SK-N-MC (cell line): ENCODE measurements at regions not wholly inside any gene's neighbourhood (a gene's known extent, or its start where the extent isn't known, plus 50 kb on each side); places are given as distances from the start of the nearest gene placed in this dataset.

ENCODE experiments used
- EZH2 ChIP-seq: fragments of 200-600 bp; sonication (generic); IDR thresholded peaks from one replicate; pipeline ENCODE4 v1.6.1; 2017; ENCODE audit warnings: antibody characterized with exemption
- FOXP2 ChIP-seq: optimal IDR thresholded peaks from 2 replicates; pipeline ENCODE3; 2011; ENCODE audit warnings: mild to moderate bottlenecking, moderate library complexity; ENCODE audit not compliant: insufficient read depth; ENCODE audit errors: extremely low read length, control extremely low read depth
- POLR2AphosphoS5 ChIP-seq: IDR thresholded peaks from 2 replicates; pipeline ENCODE4 v1.6.1; 2012; ENCODE audit warnings: mild to moderate bottlenecking, low read depth, low read length, borderline replicate concordance

DNA sequence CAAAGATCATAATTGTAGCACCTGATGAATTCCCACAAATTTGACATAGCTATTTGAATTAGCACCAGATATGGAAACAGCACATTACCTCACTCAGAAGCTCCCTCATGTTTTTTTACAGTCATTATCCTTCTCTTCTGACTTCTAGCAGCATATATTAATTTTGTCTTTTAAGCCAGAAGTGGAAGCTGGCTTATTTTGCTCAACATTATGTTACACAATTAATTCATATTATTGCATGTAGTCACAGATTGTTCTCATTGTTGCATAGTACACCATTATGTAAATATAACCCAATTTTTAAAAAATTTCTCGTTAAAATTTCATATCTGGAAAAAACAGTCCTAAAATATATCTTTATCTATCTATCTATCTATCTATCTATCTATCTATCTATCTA is 762.3 kb downstream of the TUSC7 start:
- no peak for TF ChIP-seq EZH2
- TF ChIP-seq POLR2AphosphoS5, result no peak
- no peak for TF ChIP-seq FOXP2
